Esophagus muscularis mucosa (tissue), 4 donors: ENCODE measurements at regions not wholly inside any gene's neighbourhood (a gene's known extent, or its start where the extent isn't known, plus 50 kb on each side); places are given as distances from the start of the nearest gene placed in this dataset.
A peak's percentile ranks its signal among the peaks of the same experiment; 100 is the strongest.
"Not testable (repeated sequence)": the region's sequence is repeated elsewhere in the genome, so short reads cannot be mapped to it uniquely, and the experiment has no call there.

Experiments
- DNase-seq: peaks from one replicate; pipeline ENCODE4 v3.0.0-alpha.2; 2017; ENCODE audit errors: extremely low spot score
- H3K27ac ChIP-seq, 4 donors: fragments of 200-600 bp; sonication (generic); replicated peaks in 1 of 4; 1 replicate in 3 of 4; 2 replicates in 1 of 4; pipeline ENCODE4 v1.5.1; 2016 to 2019; ENCODE audit warnings: mild to moderate bottlenecking in 1 of 4
- H3K27me3 ChIP-seq, 4 donors: fragments of 200-600 bp; sonication (generic); one replicate each; pipeline versions ENCODE4 v1.5.1 to v1.6.0; 2016 to 2019
- H3K36me3 ChIP-seq, 4 donors: fragments of 200-600 bp; sonication (generic); one replicate each; pipeline ENCODE4 v1.5.1; 2016 to 2019
- H3K4me1 ChIP-seq, 4 donors: fragments of 200-600 bp; sonication (generic); one replicate each; pipeline ENCODE4 v1.5.1; 2016 to 2019
- H3K4me3 ChIP-seq, 4 donors: fragments of 200-600 bp; sonication (generic); 1 replicate in 2 of 4; 2 replicates in 2 of 4; pipeline ENCODE4 v1.5.1; 2016 to 2019; ENCODE audit warnings: mild to moderate bottlenecking in 4 of 4, moderate library complexity in 1 of 4
- H3K9me3 ChIP-seq, 4 donors: fragments of 200-600 bp; sonication (generic); 1 replicate in 3 of 4; 2 replicates in 1 of 4; pipeline ENCODE4 v1.5.1; 2016 to 2019
- WGBS: methylation state at CpG from one replicate; pipeline ENCODE4 v1.1.5; 2018; 5-methylcytosine and 5-hydroxymethylcytosine counted together
- intact Hi-C: fragments of 100-400 bp; cut with DNase I; formaldehyde crosslinking; loops from one replicate; pipeline ENCODE4 v1.15.1; 2023

GRCh38 chr7:65558584-65558983, 184.9 kb downstream of the ZNF92 start:
- H3K4me1 ChIP-seq, H3K4me3 ChIP-seq, intact Hi-C loops, H3K27me3 ChIP-seq, H3K27ac ChIP-seq, H3K36me3 ChIP-seq, H3K9me3 ChIP-seq: not testable (repeated sequence)
- peak; percentile 62 for DNase-seq
- 79% methylated on average over 3 of the region's 4 CpGs for WGBS

GRCh38 chr7:65561786-65562372, 188.2 kb downstream of the ZNF92 start:
- DNase-seq, H3K4me1 ChIP-seq, H3K36me3 ChIP-seq, H3K9me3 ChIP-seq, H3K4me3 ChIP-seq, H3K27me3 ChIP-seq, intact Hi-C loops, H3K27ac ChIP-seq: not testable (repeated sequence)
- WGBS = 95% methylated on average over 5 of the region's 6 CpGs

- DNase-seq, H3K4me3 ChIP-seq, H3K9me3 ChIP-seq, H3K27ac ChIP-seq, H3K27me3 ChIP-seq, intact Hi-C loops, H3K36me3 ChIP-seq, H3K4me1 ChIP-seq: not testable (repeated sequence)
- 43% methylated on average over 1 of the region's 2 CpGs for WGBS
Observed at GRCh38 chr7:65562522-65562921, 188.9 kb downstream of the ZNF92 start.

- intact Hi-C loops, H3K9me3 ChIP-seq, H3K27me3 ChIP-seq, H3K27ac ChIP-seq, DNase-seq, H3K36me3 ChIP-seq, H3K4me1 ChIP-seq, H3K4me3 ChIP-seq: not testable (repeated sequence)
- WGBS = no CpG with 5 or more reads among the region's 1 CpG
Observed at GRCh38 chr7:65563333-65563732, 189.7 kb downstream of the ZNF92 start.

- WGBS = no CpG with 5 or more reads among the region's 6 CpGs
- H3K27ac ChIP-seq, H3K36me3 ChIP-seq, H3K4me1 ChIP-seq, H3K9me3 ChIP-seq, H3K4me3 ChIP-seq, intact Hi-C loops, H3K27me3 ChIP-seq, DNase-seq: not testable (repeated sequence)
Observed at GRCh38 chr7:65568226-65568625, 194.6 kb downstream of the ZNF92 start.

GRCh38 chr7:65570990-65571389, 197.3 kb downstream of the ZNF92 start:
- DNase-seq, H3K4me3 ChIP-seq, H3K36me3 ChIP-seq, H3K9me3 ChIP-seq, H3K27me3 ChIP-seq, H3K4me1 ChIP-seq, H3K27ac ChIP-seq, intact Hi-C loops: not testable (repeated sequence)
- WGBS = no CpG with 5 or more reads among the region's 1 CpG

- peak overlapping the region in 1 of 4 donors; percentile 25 for H3K4me3 ChIP-seq
- intact Hi-C loops, DNase-seq, H3K27me3 ChIP-seq, H3K27ac ChIP-seq, H3K9me3 ChIP-seq, H3K4me1 ChIP-seq, H3K36me3 ChIP-seq: not testable (repeated sequence)
- WGBS = 5% methylated on average over 22 of the region's 35 CpGs
Observed at GRCh38 chr7:65572581-65572980, 198.9 kb downstream of the ZNF92 start.

- intact Hi-C loops, H3K4me3 ChIP-seq, H3K36me3 ChIP-seq, H3K27ac ChIP-seq, H3K27me3 ChIP-seq, H3K9me3 ChIP-seq, H3K4me1 ChIP-seq, DNase-seq: not testable (repeated sequence)
- no CpG with 5 or more reads among the region's 1 CpG for WGBS
Observed at GRCh38 chr7:65576370-65576769, 202.7 kb downstream of the ZNF92 start.

GRCh38 chr7:65582518-65583119, 209.0 kb downstream of the ZNF92 start:
- H3K9me3 ChIP-seq, H3K36me3 ChIP-seq, intact Hi-C loops, H3K4me3 ChIP-seq, H3K27me3 ChIP-seq, H3K4me1 ChIP-seq, DNase-seq, H3K27ac ChIP-seq: not testable (repeated sequence)
- WGBS = 85% methylated on average over 1 of the region's 2 CpGs

- DNase-seq, H3K4me3 ChIP-seq, intact Hi-C loops, H3K9me3 ChIP-seq, H3K4me1 ChIP-seq, H3K27ac ChIP-seq, H3K36me3 ChIP-seq: not testable (repeated sequence)
- WGBS = 33% methylated on average over 1 of the region's 1 CpG
- H3K27me3 ChIP-seq = peaks cover 0 to 22% (median 0%) of the 10 kb centered on the region in 4 donors
Observed at GRCh38 chr7:65602495-65602894, 228.8 kb downstream of the ZNF92 start.
